ENCODE measurements at regions not wholly inside any gene's neighbourhood (a gene's known extent, or its start where the extent isn't known, plus 50 kb on each side); places are given as distances from the start of the nearest gene placed in this dataset.

DNA sequence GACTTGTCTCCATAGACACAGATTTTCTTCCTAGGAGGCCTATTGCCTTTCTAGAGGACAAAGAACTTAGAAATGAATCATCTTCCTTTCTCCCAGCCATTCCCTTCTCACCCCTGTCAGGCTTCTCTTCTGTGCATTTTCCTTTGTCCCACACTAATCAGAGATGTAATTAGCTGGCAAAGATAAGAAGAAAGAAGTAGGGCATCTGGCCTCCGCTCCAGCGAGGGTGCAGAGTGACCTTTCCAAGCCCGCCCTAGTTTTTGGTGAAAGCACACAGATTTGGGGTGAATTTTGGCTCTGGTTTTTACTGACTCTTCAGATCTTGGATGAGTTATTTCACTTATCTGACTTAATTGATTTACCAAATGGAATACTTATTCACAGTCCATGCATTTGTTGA, 626.5 kb downstream of the ZEB2 start:
- Histone ChIP-seq H3K27me3 (ENCODE audit: low read depth) (no peaks in the 10 kb centered on the region), H3K9me3 (no peaks in the 10 kb centered on the region), H3K4me3 (no peak overlapping the region), H3K36me3 (replicated peaks) (no peaks in the 10 kb centered on the region), H3K4me1 (peaks cover 9% of the 10 kb centered on the region)
- in situ Hi-C loops (cut with MboI; ENCODE audit: low sequenced_read_pairs), result no loop called here
- DNase-seq (ENCODE audit: low spot score in 2 of 2), result no peak

DNA sequence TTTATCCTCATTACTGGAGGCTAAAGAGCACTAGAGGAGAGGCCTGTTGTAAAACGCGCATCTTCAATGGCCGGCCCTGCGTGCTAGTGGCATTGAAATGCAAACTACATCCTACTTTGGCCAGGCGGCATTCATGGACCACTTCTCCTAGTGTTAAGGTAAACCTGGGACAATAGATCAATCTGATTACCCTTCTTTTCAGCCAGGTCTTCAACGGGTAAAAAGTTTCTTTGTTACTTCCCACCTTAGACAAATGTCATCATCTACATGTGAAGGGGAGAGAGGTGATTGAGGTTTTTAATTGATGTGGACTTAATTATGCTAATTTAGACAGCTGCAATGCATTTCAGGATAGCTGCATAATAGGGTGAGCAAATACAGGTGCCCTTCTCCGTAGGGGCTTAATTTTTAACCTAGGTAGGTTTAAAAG, 628.0 kb downstream of the ZEB2 start:
- in situ Hi-C loops (cut with MboI; ENCODE audit: low sequenced_read_pairs), result no loop called here
- Histone ChIP-seq H3K36me3 (replicated peaks) (no peaks in the 10 kb centered on the region), H3K4me1 (peaks cover 9% of the 10 kb centered on the region), H3K9me3 (no peaks in the 10 kb centered on the region), H3K27me3 (ENCODE audit: low read depth) (no peaks in the 10 kb centered on the region), H3K4me3 (no peak overlapping the region)
- peak; percentile 86 to 94 for DNase-seq (ENCODE audit: low spot score in 2 of 2)

DNA sequence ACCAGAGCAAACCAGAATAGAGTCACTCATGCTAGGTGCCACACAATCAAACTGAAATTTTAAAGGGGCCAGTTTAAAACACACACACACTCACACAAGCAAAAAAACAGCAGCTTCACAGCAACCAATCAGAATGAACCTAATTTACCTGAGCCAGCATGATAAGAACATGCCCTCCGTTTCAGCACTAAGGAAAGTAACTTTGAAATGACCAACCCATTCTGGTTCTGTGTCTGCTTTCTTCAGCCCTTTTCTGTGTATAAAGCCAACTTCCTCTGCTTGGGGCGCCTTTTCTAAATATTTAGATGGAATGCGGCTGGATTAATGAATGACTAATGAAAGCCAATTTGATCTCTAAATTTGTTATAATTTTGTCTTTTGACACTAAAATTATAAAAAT, 629.1 kb downstream of the ZEB2 start:
- in situ Hi-C loops (cut with MboI; ENCODE audit: low sequenced_read_pairs), result no loop called here
- H3K4me1 ChIP-seq, result peaks cover 9% of the 10 kb centered on the region
- no peaks in the 10 kb centered on the region for H3K36me3 ChIP-seq (replicated peaks)
- no peak for DNase-seq (ENCODE audit: low spot score in 2 of 2)
- H3K27me3 ChIP-seq (ENCODE audit: low read depth), result no peaks in the 10 kb centered on the region
- no peak overlapping the region for H3K4me3 ChIP-seq
- H3K9me3 ChIP-seq, result no peaks in the 10 kb centered on the region

DNA sequence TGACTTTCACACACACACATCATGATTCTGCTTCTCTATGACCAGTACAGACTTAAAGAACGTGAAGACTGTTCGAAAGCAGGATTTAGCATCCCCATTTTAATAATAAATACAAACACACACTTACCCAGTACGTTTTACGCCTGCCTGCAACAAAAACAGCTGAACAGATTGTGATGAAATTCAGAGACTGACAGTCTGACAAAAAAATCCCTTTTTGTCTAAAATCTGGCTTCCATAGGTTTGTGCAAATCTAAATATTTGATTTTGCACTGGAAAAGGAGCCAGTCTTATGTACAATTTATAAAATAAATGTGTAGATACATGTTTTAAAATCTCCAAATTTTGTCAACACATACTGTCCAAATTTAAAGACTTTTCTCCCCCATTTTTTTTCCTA, 630.7 kb downstream of the ZEB2 start:
- H3K36me3 ChIP-seq (replicated peaks), result no peaks in the 10 kb centered on the region
- H3K4me1 ChIP-seq, result peaks cover 9% of the 10 kb centered on the region
- H3K27me3 ChIP-seq (ENCODE audit: low read depth), result no peaks in the 10 kb centered on the region
- in situ Hi-C loops (cut with MboI; ENCODE audit: low sequenced_read_pairs), result no loop called here
- no peak overlapping the region for H3K4me3 ChIP-seq
- no peaks in the 10 kb centered on the region for H3K9me3 ChIP-seq
- no peak for DNase-seq (ENCODE audit: low spot score in 2 of 2)

DNA sequence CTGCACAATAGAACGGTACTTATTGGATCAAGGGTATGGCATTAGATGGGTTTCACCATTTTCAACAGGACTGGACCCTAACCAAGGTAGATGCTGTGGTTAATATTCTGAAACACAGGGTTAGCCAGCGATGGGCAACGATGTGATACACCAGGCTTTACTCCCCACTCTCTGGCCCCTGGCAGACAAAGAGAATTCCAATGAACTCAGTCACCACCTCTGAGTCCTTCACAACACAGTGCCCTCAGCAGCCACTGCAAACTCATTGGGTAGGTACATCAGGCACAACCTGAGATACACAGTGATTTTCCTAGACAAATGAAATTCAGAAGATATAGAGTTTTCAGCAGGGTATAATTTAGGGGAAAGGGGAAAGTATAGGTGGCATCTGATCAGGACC, 634.5 kb downstream of the ZEB2 start:
- no peak overlapping the region for H3K4me3 ChIP-seq
- DNase-seq (ENCODE audit: low spot score in 2 of 2), result no peak
- H3K36me3 ChIP-seq (replicated peaks), result no peaks in the 10 kb centered on the region
- in situ Hi-C loops (cut with MboI; ENCODE audit: low sequenced_read_pairs), result no loop called here
- H3K27me3 ChIP-seq (ENCODE audit: low read depth), result no peaks in the 10 kb centered on the region
- no peaks in the 10 kb centered on the region for H3K4me1 ChIP-seq
- H3K9me3 ChIP-seq, result no peaks in the 10 kb centered on the region

DNA sequence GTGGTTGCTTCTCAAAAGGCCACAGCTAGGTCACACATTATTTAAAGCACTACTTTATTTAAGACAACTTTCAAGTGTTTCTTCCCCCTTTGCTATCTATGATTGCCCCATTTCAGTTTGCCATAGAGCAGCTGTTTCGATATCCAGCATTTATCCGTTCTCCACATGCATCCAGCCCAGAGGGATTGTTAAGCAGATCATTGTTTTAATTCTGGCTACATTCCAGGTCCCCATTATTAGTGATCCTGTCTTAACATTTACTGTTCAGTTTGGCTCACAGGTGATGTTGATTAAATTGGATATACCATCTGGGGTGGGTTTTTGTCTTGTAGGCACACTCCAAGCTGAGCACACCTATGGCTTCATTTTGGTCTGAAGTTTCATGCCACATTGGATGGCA, 638.7 kb downstream of the ZEB2 start:
- DNase-seq (ENCODE audit: low spot score in 2 of 2), result no peak
- no peaks in the 10 kb centered on the region for H3K36me3 ChIP-seq (replicated peaks)
- H3K27me3 ChIP-seq (ENCODE audit: low read depth), result no peaks in the 10 kb centered on the region
- no peak overlapping the region for H3K4me3 ChIP-seq
- in situ Hi-C loops (cut with MboI; ENCODE audit: low sequenced_read_pairs), result no loop called here
- H3K9me3 ChIP-seq, result no peaks in the 10 kb centered on the region
- H3K4me1 ChIP-seq, result no peaks in the 10 kb centered on the region

DNA sequence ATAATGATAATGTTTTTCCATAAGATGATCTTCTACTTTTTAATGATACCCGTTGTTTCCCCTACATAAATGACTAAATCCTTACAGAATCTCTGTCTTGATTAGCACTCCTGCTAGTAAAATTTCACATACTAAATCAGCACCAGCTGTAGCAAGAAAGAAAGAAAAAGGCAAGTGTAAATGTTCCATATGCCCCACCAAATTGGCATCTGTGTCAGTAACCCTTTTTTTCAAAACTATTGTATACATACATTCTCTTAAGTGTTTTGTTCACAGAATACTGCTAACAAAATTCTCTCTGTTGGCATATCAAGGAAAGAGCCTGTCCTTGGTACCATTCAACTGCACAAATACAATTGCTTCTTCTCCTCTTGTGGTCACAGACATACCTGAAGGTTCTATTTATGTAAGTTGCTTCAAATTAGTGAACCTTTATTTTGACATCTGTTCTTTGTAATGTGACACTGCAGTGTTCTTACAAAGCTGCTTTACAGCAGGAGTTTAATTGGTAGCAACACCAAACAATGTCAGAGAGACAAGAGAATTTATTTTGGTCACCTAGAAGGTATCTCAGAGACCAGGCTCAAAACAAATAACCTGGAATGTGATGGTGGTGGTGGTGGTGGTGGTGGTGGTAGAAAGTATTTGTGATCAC, 641.9 kb downstream of the ZEB2 start:
- H3K4me3 ChIP-seq, result no peak overlapping the region
- no peak for DNase-seq (ENCODE audit: low spot score in 2 of 2)

DNA sequence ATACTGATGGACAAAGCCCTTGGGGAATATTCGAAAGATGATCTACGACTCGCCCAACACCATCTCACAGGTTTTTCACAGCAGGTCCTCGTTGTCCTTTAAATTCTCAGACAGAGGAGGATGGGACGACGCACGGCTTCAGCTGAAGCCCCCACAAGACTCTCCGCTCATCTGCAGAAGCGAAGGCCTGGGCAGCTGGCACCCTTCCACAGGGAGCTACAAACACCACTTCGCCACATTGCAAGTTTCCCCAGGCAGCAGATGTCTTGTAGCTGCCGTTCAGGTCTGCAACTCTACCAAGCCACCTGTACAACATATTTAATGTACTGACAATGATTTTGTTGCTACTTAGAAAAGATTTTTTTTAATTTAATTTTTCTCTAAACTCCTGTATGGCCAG, 642.9 kb downstream of the ZEB2 start:
- no peaks in the 10 kb centered on the region for H3K9me3 ChIP-seq
- H3K4me3 ChIP-seq, result no peak overlapping the region
- DNase-seq (ENCODE audit: low spot score in 2 of 2), result no peak
- no peaks in the 10 kb centered on the region for H3K4me1 ChIP-seq
- no peaks in the 10 kb centered on the region for H3K36me3 ChIP-seq (replicated peaks)
- no peaks in the 10 kb centered on the region for H3K27me3 ChIP-seq (ENCODE audit: low read depth)
- in situ Hi-C loops (cut with MboI; ENCODE audit: low sequenced_read_pairs), result no loop called here

More for the DNA sequence above, 641.9 kb downstream of the ZEB2 start:
- no peaks in the 10 kb centered on the region for H3K36me3 ChIP-seq (replicated peaks)
- H3K4me1 ChIP-seq, result no peaks in the 10 kb centered on the region
- no peaks in the 10 kb centered on the region for H3K27me3 ChIP-seq (ENCODE audit: low read depth)
- in situ Hi-C loops (cut with MboI; ENCODE audit: low sequenced_read_pairs), result no loop called here
- H3K9me3 ChIP-seq, result no peaks in the 10 kb centered on the region

DNA sequence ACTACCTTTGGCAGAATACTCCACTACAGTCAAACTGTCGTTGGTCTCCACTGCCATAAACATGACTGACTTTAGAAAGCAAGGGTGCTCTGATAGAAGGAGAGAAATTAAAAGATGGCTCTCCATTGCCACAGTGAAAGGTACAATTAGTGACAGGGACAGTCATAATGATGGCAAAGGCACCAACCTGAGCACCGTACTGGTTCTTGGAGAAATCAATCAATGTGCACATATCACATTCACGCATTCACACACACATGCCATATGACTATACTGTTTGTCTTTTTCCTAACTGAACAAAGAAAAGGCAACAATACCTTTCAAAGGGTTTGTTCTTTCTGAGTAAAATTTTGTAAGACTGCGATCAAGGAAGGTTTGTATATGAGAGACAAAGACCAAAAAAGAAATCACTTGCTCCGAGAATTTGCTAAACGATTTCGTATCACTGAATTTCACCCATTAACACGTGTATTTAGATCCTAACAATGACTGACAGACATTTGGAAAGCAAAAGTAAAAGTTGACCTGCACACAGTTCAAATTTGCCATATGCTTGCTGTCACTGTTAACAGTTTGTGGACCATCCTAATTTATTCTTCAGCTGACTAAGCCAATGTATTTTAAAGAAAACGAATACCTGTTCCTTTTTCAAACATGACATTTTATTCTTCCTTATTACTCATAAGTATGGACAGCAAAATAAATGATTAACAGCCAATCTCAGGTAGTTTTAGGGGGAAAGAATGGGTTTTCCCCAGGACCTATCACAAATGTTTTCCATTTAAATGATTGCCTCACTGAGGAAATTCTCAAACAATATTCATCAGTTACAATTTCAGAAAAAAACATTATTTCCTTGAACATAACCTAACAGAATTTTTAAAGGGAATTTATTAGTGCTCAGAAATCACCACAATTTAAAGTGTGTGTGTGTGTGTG, 644.4 kb downstream of the ZEB2 start:
- H3K36me3 ChIP-seq (replicated peaks), result no peaks in the 10 kb centered on the region
- in situ Hi-C loops (cut with MboI; ENCODE audit: low sequenced_read_pairs), result no loop called here
- H3K27me3 ChIP-seq (ENCODE audit: low read depth), result no peaks in the 10 kb centered on the region
- no peaks in the 10 kb centered on the region for H3K4me1 ChIP-seq
- H3K4me3 ChIP-seq, result no peak overlapping the region
- DNase-seq (ENCODE audit: low spot score in 2 of 2), result no peak
- H3K9me3 ChIP-seq, result 0 out of 2 replicates have a peak, but pooled peaks cover 2% of the 10 kb centered on the region

DNA sequence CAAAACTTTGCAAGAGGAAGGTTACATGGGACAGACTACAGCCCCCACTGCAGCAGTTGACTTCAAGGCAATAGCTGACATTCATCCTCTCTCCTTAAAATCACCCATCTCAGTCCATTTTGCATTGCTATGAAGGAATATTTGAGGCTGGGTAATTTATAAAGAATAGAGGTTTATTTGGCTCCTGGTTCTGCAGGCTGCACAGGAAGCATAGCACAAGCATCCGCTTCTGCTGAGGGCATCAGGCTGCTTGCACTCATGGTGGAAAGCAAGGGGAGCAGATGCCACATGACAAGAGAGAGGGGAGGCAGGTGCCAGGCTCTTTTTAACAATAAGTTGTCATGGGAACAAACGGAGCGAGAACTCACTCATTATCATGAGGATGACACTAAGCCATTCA, 646.0 kb downstream of the ZEB2 start:
- Histone ChIP-seq H3K36me3 (replicated peaks) (no peaks in the 10 kb centered on the region), H3K4me3 (no peak overlapping the region), H3K9me3 (0 out of 2 replicates have a peak, but pooled peaks cover 2% of the 10 kb centered on the region), H3K4me1 (no peaks in the 10 kb centered on the region), H3K27me3 (ENCODE audit: low read depth) (no peaks in the 10 kb centered on the region)
- DNase-seq (ENCODE audit: low spot score in 2 of 2), result no peak
- in situ Hi-C loops (cut with MboI; ENCODE audit: low sequenced_read_pairs), result no loop called here

DNA sequence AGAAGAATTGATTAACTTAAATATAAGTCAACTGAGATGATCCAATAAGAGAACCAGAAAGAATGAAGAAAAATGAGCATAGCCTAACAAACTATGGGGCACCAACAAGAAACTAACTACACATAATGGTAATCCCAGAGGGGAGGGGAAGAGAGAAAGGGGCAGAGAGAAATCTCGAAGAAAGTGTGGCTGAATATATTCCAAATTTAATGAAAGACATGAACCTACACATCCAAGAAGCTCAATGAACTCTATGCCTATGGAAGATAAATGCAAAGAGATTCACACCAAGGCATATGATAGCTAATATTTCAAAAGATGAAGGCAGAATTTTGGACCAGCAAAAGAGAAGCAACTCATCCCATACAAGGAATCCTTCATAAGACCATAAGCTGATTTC, 649.2 kb downstream of the ZEB2 start:
- DNase-seq (ENCODE audit: low spot score in 2 of 2), result no peak
- H3K27me3 ChIP-seq (ENCODE audit: low read depth), result no peaks in the 10 kb centered on the region
- 0 out of 2 replicates have a peak, but pooled peaks cover 2% of the 10 kb centered on the region for H3K9me3 ChIP-seq
- in situ Hi-C loops (cut with MboI; ENCODE audit: low sequenced_read_pairs), result no loop called here
- no peaks in the 10 kb centered on the region for H3K36me3 ChIP-seq (replicated peaks)
- H3K4me1 ChIP-seq, result no peaks in the 10 kb centered on the region
- no peak overlapping the region for H3K4me3 ChIP-seq

DNA sequence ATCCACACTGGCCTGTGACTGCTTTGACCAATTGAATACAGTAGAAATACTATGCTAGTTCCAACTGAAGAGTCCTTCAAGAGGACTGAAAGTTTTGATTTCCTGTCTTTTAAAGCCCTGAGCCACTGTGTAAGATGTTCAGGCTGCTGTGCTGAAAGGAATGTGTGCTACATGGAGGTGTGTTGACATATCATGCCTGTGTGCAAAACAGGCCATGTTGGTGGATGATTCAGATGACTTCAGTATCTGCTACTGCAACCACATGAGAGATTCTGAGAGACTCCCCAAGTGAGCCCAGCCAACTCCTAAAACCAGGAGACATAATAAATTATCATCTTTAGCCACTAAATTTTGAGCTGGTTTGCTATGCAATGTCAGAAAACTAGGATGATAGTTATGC, 662.9 kb downstream of the ZEB2 start:
- Histone ChIP-seq H3K4me1 (peaks cover 10% of the 10 kb centered on the region; the same call in 1 of the 2 replicates), H3K27me3 (ENCODE audit: low read depth) (no peaks in the 10 kb centered on the region)
- in situ Hi-C loops (cut with MboI; ENCODE audit: low sequenced_read_pairs), result no loop called here

DNA sequence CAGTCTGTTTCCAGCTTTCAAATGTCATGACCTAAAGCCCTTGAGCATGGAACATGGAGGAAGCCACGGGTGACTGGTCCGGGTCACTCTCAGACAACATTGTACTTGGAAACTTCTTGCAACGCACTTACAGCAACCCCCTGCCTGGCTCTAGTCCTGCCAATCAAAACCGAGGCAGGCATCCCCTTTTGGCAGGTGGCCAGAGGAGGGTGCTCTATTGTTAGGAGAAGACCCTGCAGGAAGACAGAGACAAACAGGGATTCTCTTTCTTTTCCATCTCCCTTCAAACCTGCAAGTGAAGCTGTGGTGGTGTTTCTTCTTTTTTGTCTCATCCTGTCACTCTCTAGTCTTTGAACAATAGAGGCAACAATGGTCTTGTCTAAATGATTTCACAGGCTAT, 667.2 kb downstream of the ZEB2 start:
- peak; percentile 81 to 88 for DNase-seq (ENCODE audit: low spot score in 2 of 2)
- Histone ChIP-seq H3K36me3 (replicated peaks) (no peaks in the 10 kb centered on the region), H3K9me3 (no peaks in the 10 kb centered on the region), H3K4me1 (peaks cover 10% of the 10 kb centered on the region; the same call in 1 of the 2 replicates), H3K27me3 (ENCODE audit: low read depth) (peaks cover 4% of the 10 kb centered on the region; the same call in 1 of the 2 replicates), H3K4me3 (no peak overlapping the region)
- in situ Hi-C loops (cut with MboI; ENCODE audit: low sequenced_read_pairs), result no loop called here

More for the DNA sequence above, 662.9 kb downstream of the ZEB2 start:
- no peaks in the 10 kb centered on the region for H3K36me3 ChIP-seq (replicated peaks)
- no peaks in the 10 kb centered on the region for H3K9me3 ChIP-seq
- H3K4me3 ChIP-seq, result no peak overlapping the region
- no peak for DNase-seq (ENCODE audit: low spot score in 2 of 2)

DNA sequence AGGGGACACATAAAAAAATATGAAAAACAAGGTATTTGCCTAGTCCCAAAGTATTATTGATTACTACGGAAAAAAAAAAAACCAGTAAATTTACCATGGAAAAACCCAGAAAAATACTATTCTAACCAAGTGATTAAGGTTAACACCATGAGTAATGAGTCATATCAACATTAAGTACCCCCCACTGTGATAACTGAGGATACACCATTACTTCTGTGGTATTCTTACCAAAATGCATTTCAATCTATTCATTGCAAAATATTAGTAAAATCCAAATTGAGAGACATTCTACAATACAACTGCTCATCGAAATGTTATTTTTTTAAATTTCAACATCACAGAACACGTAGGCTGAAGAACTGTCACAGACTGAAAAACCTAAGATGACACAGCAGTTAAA, 669.8 kb downstream of the ZEB2 start:
- H3K9me3 ChIP-seq, result no peaks in the 10 kb centered on the region
- H3K36me3 ChIP-seq (replicated peaks), result no peaks in the 10 kb centered on the region
- no peak overlapping the region for H3K4me3 ChIP-seq
- peaks cover 10% of the 10 kb centered on the region; the same call in 1 of the 2 replicates for H3K4me1 ChIP-seq
- peaks cover 4% of the 10 kb centered on the region; the same call in 1 of the 2 replicates for H3K27me3 ChIP-seq (ENCODE audit: low read depth)
- in situ Hi-C loops (cut with MboI; ENCODE audit: low sequenced_read_pairs), result no loop called here
- no peak for DNase-seq (ENCODE audit: low spot score in 2 of 2)

All from HAP-1 (cell line).